Smooth muscle cell (in vitro differentiated cells): ENCODE measurements at regions not wholly inside any gene's neighbourhood (a gene's known extent, or its start where the extent isn't known, plus 50 kb on each side); places are given as distances from the start of the nearest gene placed in this dataset.
"Not testable (repeated sequence)": the region's sequence is repeated elsewhere in the genome, so short reads cannot be mapped to it uniquely, and the experiment has no call there.

Source experiments
- DNase-seq: peaks from one replicate; lab custom pipeline; 2025; ENCODE audit not compliant: unreplicated experiment; lab: John Stamatoyannopoulos, UW
- H2AFZ ChIP-seq: fragments of 200-600 bp; sonication (generic); 2 replicates; pipeline ENCODE4 v1.6.0; 2016; ENCODE audit warnings: antibody characterized with exemption, low read depth, mild to moderate bottlenecking
- H3F3A ChIP-seq: fragments of 200-600 bp; sonication (generic); 2 replicates; pipeline ENCODE4 v1.6.0; 2017; ENCODE audit warnings: antibody characterized with exemption, low read depth
- H3K27ac ChIP-seq: fragments of 200-600 bp; sonication (generic); 2 replicates; pipeline ENCODE4 v1.5.1; 2016; ENCODE audit warnings: low read depth, mild to moderate bottlenecking
- H3K27me3 ChIP-seq: fragments of 200-600 bp; sonication (generic); 2 replicates; pipeline ENCODE4 v1.6.1; 2016; ENCODE audit warnings: low read depth, mild to moderate bottlenecking
- H3K36me3 ChIP-seq: fragments of 200-600 bp; sonication (generic); 2 replicates; pipeline ENCODE4 v1.5.1; 2016; ENCODE audit warnings: low read depth
- H3K4me1 ChIP-seq: fragments of 200-600 bp; sonication (generic); 2 replicates; pipeline ENCODE4 v1.5.1; 2016; ENCODE audit warnings: low read depth
- H3K4me2 ChIP-seq: fragments of 200-600 bp; sonication (generic); 2 replicates; pipeline ENCODE4 v1.6.0; 2016; ENCODE audit warnings: mild to moderate bottlenecking
- H3K4me3 ChIP-seq: fragments of 200-600 bp; sonication (generic); 2 replicates; pipeline ENCODE4 v1.5.1; 2016; ENCODE audit warnings: mild to moderate bottlenecking
- H3K79me2 ChIP-seq: fragments of 200-600 bp; sonication (generic); 2 replicates; pipeline ENCODE4 v1.6.0; 2016; ENCODE audit warnings: low read depth, mild to moderate bottlenecking
- H3K9ac ChIP-seq: fragments of 200-600 bp; sonication (generic); 2 replicates; pipeline ENCODE4 v1.6.0; 2016; ENCODE audit warnings: low read depth
- H3K9me3 ChIP-seq: fragments of 200-600 bp; sonication (generic); replicated peaks from 2 replicates; pipeline ENCODE4 v1.5.1; 2016; ENCODE audit warnings: low read depth
- H4K20me1 ChIP-seq: fragments of 200-600 bp; sonication (generic); 2 replicates; pipeline ENCODE4 v1.6.0; 2016; ENCODE audit warnings: low read depth
- WGBS: methylation state at CpG from one replicate; pipeline ENCODE4 v1.1.7; 2016; ENCODE audit warnings: low lambda C conversion rate; 5-methylcytosine and 5-hydroxymethylcytosine counted together

DNA sequence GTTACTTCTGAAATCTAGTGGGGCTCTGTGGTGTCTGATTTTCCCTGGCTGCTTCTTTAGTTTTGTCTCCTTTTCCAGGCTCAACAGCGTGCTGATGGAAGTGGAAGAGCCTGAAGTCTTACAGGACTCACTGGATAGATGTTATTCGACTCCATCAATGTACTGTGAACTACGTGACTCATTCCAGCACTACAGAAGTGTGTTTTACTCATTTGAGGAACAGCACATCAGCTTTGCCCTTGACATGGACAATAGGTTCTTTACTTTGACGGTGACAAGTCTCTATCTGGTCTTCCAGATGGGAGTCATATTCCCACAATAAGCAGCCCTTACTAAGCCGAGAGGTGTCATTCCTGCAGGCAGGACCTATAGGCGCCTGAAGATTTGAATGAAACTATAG lies 51.1 kb downstream of the NBPF8 start:
- not testable (repeated sequence) for H3F3A ChIP-seq, DNase-seq, H3K36me3 ChIP-seq, H3K4me3 ChIP-seq, H3K9me3 ChIP-seq, H3K27me3 ChIP-seq, H4K20me1 ChIP-seq, H3K4me2 ChIP-seq, H3K27ac ChIP-seq, H2AFZ ChIP-seq, H3K4me1 ChIP-seq, H3K79me2 ChIP-seq, H3K9ac ChIP-seq
- WGBS: 91% methylated on average over 6 of the region's 6 CpGs

- not testable (repeated sequence) for H3K4me1 ChIP-seq, H2AFZ ChIP-seq, H3F3A ChIP-seq, DNase-seq, H3K36me3 ChIP-seq, H3K4me2 ChIP-seq, H3K27ac ChIP-seq, H3K9ac ChIP-seq, H3K27me3 ChIP-seq, H3K9me3 ChIP-seq, H3K79me2 ChIP-seq, H3K4me3 ChIP-seq, H4K20me1 ChIP-seq
- WGBS: 91% methylated on average over 4 of the region's 4 CpGs
Observed at GRCh38 chr1:120477663-120478062, 62.8 kb downstream of the NBPF8 start.

- not testable (repeated sequence) for H3K27me3 ChIP-seq, H3K79me2 ChIP-seq, H3K4me3 ChIP-seq, H2AFZ ChIP-seq, H3K9me3 ChIP-seq, H3K36me3 ChIP-seq, H4K20me1 ChIP-seq, DNase-seq, H3F3A ChIP-seq, H3K27ac ChIP-seq, H3K4me1 ChIP-seq, H3K9ac ChIP-seq, H3K4me2 ChIP-seq
- WGBS: 97% methylated on average over 5 of the region's 5 CpGs
Observed at GRCh38 chr1:120478400-120478799, 63.6 kb downstream of the NBPF8 start.

GRCh38 chr1:120487542-120487941 lies 72.7 kb downstream of the NBPF8 start:
- H3K4me3 ChIP-seq, DNase-seq, H4K20me1 ChIP-seq, H3K36me3 ChIP-seq, H3K4me1 ChIP-seq, H3K27me3 ChIP-seq, H3K9ac ChIP-seq, H3K79me2 ChIP-seq, H2AFZ ChIP-seq, H3K4me2 ChIP-seq, H3K27ac ChIP-seq, H3K9me3 ChIP-seq, H3F3A ChIP-seq: not testable (repeated sequence)
- 100% methylated on average over 1 of the region's 2 CpGs for WGBS

DNA sequence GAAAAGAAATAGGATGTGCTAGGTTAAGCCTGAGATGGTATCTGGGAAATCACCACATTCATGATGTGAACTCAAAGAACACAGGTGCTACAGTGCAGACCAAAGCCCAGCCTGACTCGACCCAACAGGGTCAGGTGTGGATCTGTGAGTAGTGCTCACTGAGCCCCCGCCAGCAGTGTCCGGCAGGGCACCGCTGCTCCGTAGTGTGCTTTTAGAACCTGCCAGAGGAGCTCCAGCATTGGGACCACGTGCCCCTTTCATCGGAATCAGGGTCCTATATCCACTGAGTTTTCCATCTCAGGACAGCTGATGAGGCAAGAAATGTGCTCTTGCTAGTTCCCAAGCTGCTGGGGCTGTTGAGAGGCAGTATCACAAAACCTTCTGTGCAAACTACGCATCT lies 74.4 kb downstream of the NBPF8 start:
- DNase-seq, H3K27ac ChIP-seq, H4K20me1 ChIP-seq, H3K4me1 ChIP-seq, H3K9me3 ChIP-seq, H3K4me2 ChIP-seq, H2AFZ ChIP-seq, H3F3A ChIP-seq, H3K27me3 ChIP-seq, H3K36me3 ChIP-seq, H3K4me3 ChIP-seq, H3K79me2 ChIP-seq, H3K9ac ChIP-seq: not testable (repeated sequence)
- WGBS: 95% methylated on average over 8 of the region's 8 CpGs

DNA sequence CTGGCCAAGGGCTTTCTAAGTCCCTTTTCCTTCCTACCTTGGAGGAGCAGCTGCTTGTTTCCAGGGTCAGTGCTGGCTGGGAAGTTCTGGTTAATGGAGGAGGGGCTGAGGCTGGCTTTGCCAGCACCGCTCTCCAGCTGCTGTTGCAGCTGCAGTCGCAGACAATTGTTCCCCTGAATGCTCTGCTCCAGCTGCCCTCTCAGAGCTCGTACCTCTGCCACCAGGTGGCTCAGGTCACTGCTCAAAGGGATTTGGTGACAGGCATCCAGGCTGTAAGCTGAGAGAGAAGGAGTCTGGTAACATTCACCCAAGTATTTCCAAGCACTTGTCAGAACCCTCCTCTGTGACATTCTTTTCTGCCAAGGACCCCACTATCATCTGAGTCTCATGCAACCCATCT lies 82.3 kb downstream of the NBPF8 start:
- H2AFZ ChIP-seq, H3K4me3 ChIP-seq, H3K9ac ChIP-seq, H3K27me3 ChIP-seq, H3K27ac ChIP-seq, H4K20me1 ChIP-seq, H3K79me2 ChIP-seq, H3K9me3 ChIP-seq, H3K4me2 ChIP-seq, H3K4me1 ChIP-seq, DNase-seq, H3F3A ChIP-seq, H3K36me3 ChIP-seq: not testable (repeated sequence)
- 25% methylated on average over 1 of the region's 3 CpGs for WGBS

DNA sequence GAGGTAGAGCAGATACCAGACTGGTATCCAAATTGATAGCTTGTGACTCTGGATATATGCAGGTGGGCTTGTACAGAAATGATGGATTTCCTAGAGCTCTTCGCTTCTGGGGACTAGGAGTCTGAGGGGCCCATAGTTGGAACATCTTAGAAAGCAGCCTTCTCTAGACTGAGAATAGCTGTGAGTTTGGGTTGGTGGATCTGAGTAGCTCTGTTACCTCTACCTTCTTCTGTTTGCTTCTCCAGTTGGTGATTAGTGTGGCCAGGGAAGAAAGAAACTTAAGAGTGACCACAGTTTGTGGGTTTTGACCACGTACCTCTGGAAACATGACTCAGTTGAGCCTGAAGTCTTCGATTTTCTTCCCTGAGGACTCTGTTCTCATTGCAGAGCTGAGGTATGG lies 88.4 kb downstream of the NBPF8 start:
- not testable (repeated sequence) for H3K4me3 ChIP-seq, H3F3A ChIP-seq, H3K4me1 ChIP-seq, H2AFZ ChIP-seq, DNase-seq, H3K4me2 ChIP-seq, H3K9ac ChIP-seq, H4K20me1 ChIP-seq, H3K36me3 ChIP-seq, H3K79me2 ChIP-seq, H3K9me3 ChIP-seq, H3K27me3 ChIP-seq, H3K27ac ChIP-seq
- 71% methylated on average over 2 of the region's 3 CpGs for WGBS

- H3K4me3 ChIP-seq, H3K27ac ChIP-seq, H3F3A ChIP-seq, H4K20me1 ChIP-seq, H3K9ac ChIP-seq, H3K36me3 ChIP-seq, H3K4me1 ChIP-seq, H3K27me3 ChIP-seq, H2AFZ ChIP-seq, DNase-seq, H3K4me2 ChIP-seq, H3K9me3 ChIP-seq, H3K79me2 ChIP-seq: not testable (repeated sequence)
- WGBS: 94% methylated on average over 2 of the region's 2 CpGs
Observed at GRCh38 chr1:120506352-120506751, 91.5 kb downstream of the NBPF8 start.

DNA sequence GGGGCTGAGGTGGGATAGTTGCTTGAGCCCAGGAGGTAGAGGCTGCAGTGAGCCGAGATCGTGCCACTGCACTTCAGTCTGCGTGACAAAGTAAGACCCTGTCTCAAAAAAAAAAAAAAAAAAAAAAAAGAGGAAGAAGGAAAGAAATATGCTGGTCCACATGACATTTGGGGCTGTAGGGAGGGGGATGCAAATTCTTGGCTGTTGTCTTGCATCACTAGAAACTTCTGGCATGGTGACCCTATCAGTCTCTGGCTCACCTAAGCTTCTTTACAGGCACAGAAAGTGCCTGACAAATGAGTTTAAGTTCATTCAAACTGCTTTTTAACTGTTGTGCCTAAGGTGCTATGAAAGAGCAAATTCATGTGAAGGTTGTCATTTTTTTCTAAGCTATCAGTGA lies 93.5 kb downstream of the NBPF8 start:
- not testable (repeated sequence) for H3F3A ChIP-seq, H3K36me3 ChIP-seq, H3K4me1 ChIP-seq, H3K9me3 ChIP-seq, DNase-seq, H2AFZ ChIP-seq, H3K4me2 ChIP-seq, H3K27me3 ChIP-seq, H3K9ac ChIP-seq, H3K79me2 ChIP-seq, H3K27ac ChIP-seq, H3K4me3 ChIP-seq, H4K20me1 ChIP-seq
- 89% methylated on average over 3 of the region's 3 CpGs for WGBS
